RPMI7951 (cell line): ENCODE measurements at regions not wholly inside any gene's neighbourhood (a gene's known extent, or its start where the extent isn't known, plus 50 kb on each side); places are given as distances from the start of the nearest gene placed in this dataset.

Experiments
- DNase-seq: peaks from one replicate; pipeline ENCODE4 v3.0.0-alpha.2; 2012; ENCODE audit warnings: low read depth

DNA sequence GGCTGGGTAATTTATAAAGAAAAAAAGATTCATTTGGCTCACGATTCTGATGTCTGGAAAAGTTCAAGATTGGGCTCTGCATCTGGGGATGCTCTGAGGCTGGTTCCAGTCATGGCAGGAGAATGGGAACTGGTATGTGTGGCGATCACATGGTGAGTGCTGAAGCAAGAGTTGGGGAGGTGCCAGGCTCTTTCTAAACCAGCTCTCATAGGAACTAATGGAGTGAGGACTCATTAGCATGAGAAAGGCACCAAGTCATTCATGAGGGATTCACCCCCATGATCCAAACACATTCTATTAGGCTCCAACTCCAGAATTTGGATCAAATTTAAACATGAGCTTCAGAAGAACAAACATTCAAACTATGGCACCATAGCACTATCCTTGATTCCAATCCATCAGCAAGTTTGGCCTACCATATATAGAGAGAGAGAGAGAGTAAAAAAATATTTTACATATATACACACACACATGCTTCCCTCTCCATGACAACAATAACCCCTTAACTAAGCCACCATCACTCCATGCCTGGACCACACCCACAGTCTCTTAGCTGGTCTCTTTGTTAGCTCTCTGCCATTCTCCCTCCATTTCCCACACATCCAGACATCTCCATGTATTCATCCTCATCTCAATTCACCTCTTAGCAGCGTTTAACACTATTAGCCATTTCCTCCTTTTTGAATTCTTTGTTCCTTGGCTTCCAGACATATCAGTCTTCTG lies 57.9 kb downstream of the NPY start:
- DNase-seq = no peak

GRCh38 chr7:24343614-24344013 lies 59.6 kb downstream of the NPY start:
- no peak for DNase-seq

DNA sequence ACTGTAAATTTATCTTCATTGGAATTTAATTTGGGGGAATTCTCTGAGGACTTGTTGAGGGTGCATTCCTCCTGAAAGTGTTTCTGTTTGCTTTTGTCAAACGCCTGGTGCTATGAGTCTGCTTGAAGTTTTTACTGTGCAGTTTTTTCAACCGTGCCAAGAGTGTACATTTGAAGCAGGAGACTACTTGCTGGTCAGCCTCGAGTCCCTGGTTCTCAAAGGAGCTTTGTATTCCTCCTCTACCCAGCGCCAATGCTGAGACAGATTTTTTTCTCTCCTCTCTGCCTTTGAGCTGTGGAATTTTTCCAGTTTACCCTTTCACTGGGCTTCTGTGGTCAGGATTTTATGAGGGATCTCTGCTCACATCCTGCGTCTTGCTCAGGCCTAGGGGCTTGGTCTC lies 62.1 kb downstream of the NPY start:
- DNase-seq = peak; percentile 11

DNA sequence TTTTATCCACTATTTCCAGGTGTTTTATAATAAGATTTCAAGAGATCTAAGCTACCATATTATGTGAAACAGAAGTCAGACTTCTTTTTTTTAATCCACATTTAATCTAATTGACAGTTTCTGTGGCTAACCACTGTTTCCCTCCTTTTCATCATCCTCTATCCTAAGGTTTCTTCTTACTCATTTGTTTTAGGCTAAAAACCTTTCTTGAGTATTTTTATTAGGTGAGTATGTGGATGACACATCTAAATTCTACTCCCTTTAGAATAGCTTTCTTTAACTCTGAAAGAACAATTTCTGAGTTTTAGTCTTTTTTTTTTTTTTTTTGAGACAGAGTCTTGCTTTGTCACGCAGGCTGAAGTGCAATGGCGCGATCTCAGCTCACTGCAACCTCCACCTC lies 62.7 kb downstream of the NPY start:
- no peak for DNase-seq

GRCh38 chr7:24349339-24349738 lies 65.3 kb downstream of the NPY start:
- no peak for DNase-seq

DNA sequence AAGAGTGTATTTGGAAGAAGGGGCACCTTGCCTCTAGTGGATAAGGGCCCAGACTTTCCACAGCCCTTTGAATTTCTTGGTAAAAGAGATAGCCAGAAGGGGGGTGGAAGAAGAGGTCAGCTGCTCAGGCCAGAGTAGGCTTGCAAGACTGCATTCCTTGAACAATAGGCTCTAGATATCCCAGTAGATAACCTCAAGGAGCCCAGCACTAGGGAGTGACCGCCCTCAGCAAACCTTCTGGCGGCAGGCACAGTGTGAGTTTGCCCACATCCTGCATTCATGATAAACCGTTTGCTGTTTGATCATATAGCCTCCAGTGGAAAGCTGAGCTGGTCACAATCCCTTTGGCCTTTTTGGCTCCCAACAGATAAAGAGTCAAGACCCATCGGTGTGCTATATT lies 70.5 kb downstream of the NPY start:
- DNase-seq = no peak

GRCh38 chr7:24356718-24357386 lies 72.9 kb downstream of the NPY start:
- no peak for DNase-seq

GRCh38 chr7:24361001-24361400 lies 77.0 kb downstream of the NPY start:
- DNase-seq = no peak

DNA sequence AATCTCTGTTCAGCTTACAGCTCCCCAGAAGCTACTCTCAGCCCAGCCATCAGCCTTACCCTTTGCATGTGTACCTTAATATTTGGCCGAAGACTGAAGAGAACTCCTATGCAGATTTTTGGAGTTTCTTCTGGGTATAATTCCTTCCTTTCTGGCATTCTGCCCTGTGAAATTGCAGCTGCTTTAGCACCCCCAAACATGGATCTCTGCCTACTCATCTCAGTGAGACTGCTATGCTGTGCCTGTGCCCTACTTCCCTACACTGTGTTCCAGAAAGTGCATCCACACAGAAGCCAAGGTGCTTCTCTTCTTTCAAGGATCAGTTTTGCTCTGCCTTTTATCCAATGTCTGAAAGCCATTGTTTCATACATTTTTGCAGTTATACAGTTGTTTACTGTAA lies 81.6 kb downstream of the NPY start:
- DNase-seq = no peak

- DNase-seq = no peak
These were observed 82.9 kb downstream of the NPY start for GRCh38 chr7:24366876-24367275.

- DNase-seq = no peak
These were observed 84.2 kb downstream of the NPY start for GRCh38 chr7:24368161-24368560.

DNA sequence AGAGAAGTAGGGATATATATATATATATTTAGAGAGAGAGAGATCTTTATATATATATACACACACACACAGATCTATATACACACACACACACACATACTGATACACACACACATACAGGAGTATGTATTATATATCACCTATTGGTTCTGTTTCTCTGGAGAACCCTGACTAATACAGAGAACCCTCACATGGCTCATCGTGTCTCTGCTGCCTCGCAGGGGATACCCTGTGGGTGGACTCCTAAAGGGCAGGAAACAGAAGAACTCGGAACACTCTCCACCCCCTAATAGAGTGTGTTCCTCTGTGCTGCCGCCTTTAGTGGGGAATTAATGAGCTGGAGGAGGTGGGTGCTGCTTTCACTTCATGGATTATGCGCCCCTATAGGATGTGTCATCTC lies 86.6 kb downstream of the NPY start:
- DNase-seq = no peak

DNA sequence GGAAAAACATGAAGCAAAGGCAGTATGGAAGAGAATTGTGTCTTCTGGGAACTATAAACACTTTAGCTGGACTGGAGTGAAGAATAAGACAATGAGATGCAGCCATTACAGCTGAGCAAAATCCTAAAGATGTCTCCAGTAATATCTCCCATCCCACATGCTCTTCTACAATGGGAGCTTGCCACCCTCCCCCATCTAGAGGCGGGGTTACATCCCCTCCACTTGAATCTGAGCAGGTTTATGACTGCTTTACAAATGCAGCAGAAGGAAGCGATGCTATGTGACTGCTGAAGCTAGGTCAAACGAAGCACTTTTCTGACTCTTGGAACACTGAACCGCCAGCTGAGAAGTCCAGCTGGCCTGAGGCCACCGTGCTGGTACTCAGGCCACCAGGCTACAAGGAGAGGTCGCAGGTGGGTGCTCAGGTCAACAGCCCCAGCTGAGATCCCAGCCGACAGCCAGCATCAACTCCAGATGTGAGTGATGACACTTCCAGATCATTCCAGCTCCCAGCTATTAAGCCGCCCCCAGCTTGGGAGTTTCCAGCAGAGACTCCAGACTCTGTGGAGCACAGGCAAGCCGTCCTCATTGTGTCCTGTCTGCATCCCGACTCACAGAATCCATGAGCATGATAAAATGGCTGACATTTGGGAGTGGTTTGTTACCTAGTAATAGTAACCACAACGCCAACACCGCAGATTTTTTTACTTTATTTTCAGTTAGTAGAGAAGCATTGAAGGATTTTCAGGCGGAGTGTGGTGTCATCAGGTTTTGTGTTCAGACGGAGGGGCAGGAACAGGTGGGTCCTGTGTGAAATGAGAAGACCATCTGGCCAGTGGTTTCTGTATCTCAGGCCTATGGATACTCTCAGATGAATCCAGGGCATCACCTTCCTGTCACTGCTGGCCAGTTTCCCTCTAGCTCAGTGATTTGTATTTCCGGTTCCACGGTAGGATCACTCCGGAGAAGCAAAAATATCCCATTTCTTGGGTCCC lies 89.3 kb downstream of the NPY start:
- no peak for DNase-seq

DNA sequence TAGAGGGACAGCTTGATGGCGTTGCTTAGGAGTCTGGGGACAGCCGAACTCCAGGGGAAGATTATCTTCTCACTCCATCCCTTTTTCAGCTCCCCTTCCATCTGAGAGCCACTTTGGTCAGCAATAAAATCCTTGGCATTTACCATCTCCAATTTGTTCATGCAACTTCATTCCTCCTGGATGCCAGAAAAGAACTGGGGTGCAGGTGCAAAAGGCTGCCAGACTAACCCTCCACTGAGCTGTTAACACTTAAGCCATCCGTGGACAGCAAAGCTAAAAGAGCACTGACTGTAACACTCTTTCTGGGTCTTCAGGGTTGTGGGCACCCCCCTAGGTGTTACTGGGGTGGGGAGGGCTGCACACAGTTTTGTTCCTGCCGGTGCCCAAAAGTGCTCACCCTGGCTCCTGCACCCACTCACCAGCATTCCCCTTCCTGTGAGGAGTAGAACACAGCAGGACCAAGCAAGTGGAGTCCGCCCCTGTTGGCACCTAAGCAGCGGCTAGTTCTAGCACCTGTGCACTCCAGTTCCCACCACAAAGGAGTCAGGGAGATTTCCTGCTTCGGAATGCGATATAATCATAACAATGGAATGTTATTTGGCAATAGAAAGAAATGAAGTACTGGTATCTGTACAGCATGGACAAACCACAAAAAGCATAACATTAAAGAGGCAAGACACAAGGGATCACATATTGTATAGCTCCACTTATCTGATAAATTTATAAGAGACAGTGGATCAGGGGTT lies 95.1 kb downstream of the NPY start:
- peak; percentile 51 for DNase-seq

- DNase-seq = peak; percentile 33
These were observed 98.0 kb downstream of the NPY start for GRCh38 chr7:24381894-24382505.

DNA sequence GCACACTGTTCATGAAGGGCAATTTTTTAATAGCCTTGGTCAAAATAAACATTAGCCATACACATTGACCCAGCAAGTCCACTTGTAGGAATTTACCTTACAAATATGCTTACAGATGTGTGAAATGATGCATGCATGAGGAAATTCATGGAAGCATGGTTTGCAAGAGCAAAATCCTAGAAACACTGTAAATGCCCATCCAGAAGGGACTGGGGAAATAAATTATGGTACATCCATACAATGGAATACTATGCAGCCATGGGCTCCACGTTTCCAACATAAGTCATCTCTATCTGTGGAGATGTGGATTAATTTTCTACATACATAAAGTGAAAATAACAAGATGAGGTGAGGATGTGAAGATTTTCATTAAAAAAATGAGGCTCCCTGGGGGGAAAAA lies 99.1 kb downstream of the NPY start:
- no peak for DNase-seq

DNA sequence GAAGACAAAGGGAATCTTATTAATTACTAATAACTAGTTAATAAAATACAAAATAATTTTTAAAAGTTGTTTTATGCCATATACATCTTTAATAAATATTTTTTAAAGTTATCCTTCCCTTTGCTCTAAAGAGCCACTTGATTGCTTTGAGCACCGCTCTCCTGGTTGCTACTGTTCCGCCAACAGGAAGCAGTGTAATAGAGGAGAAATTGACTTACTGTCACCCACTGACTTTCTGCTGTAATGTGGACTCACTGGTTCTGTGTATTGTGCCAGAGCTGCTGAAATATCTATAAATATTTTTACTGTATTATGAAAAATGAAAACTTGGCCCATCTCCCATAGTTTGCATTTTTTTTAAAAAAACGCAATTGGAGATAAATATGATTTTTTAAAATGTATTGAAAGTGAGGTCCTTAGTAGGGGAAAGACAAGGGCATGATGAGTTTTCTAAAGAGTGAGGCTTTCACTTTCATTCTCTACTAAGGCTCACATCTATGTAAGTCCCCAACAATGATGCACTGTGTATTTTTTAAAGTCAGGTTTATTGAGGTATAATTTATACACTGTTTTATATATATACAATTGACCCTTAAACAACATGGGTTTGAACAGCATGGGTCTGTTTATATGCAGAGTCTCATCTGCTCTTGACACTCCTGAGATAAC lies 100.5 kb downstream of the NPY start:
- DNase-seq = no peak

DNA sequence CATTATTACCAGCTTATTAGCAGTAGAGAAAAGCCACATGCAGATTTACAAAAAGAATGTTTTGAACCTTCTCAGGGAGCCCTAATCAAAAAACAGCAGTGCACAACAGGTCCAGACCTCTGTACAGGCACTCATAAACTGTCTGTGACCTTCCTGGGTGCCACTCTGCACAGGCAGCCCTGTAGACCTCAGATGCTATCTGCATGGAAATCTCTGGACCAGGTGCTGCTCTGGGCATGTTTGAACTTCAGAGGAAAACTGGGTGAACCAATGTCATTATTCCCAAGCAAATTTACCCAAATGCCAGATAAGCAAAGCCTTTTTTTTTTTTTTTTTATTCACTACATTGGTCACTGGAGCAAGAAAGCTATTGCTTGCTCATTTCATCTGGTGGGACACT lies 104.2 kb downstream of the NPY start:
- no peak for DNase-seq

DNA sequence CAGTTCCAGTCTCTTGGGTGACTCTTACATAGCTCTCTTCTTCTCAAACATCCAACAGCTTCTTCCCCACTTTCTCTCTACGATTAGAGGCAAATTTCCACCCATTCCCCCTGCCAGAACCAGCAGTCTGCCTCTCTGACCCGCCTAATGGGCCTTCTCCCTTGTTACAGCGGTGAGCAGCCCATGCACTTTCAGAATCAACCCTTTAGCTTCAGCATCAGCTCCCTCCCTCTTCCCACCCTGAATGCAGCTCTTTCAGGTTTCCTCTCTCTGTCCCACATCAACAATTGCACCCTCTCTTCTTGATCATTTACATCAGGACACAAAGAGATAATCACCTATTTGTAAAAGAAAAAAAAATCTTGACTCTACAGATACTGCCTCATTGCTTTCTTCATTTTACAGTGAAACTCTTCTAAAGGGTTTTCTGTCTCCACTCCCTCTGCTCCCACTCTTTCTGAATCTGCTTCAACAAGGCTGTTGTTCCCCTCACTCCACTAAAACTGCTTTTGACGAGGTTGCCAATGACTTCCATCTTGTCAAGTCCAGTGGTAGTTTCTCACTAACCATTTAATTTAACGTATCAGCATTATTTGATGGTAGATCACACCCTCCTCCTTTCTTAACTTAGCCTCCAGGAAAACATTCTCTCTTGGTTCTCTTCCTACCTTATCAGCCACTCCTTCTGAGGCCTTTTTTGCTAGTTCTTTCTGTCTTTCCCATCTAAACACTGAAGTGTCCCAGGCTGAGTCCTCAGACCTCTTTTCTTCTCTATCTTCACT lies 106.6 kb downstream of the NPY start:
- DNase-seq = no peak

- no peak for DNase-seq
These were observed 108.8 kb downstream of the NPY start for GRCh38 chr7:24392774-24393173.
